ENCODE measurements at regions not wholly inside any gene's neighbourhood (a gene's known extent, or its start where the extent isn't known, plus 50 kb on each side); places are given as distances from the start of the nearest gene placed in this dataset.

DNA sequence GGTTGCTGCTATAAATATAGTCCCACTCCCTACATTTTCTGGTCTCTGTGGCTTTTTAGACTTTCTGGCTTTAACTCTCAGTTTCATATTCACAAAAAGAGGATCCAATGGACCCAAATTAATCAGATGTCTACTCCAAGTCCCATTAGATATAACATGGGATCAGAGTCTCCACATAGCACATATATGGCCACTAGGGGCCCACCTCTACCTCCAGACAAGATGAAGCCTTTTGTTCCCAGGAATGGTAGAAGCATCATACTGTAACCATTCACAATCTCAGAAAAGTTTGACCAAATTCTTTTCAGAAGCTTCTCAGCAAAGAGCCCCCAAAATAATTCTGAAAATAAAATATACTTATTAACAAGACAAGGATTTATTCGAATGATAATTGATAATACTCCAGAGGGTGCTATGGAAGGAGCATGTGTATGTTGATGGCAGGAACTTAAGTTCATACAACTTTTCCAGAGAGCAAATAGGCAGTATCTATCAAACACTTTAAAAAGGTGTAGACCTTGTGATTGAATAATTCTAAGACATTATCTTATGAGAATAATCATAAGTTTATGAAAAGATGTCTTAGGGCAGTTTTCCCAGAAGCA is 382.3 kb upstream of the CRIM1 start:
- TF ChIP-seq, protein P1, sequence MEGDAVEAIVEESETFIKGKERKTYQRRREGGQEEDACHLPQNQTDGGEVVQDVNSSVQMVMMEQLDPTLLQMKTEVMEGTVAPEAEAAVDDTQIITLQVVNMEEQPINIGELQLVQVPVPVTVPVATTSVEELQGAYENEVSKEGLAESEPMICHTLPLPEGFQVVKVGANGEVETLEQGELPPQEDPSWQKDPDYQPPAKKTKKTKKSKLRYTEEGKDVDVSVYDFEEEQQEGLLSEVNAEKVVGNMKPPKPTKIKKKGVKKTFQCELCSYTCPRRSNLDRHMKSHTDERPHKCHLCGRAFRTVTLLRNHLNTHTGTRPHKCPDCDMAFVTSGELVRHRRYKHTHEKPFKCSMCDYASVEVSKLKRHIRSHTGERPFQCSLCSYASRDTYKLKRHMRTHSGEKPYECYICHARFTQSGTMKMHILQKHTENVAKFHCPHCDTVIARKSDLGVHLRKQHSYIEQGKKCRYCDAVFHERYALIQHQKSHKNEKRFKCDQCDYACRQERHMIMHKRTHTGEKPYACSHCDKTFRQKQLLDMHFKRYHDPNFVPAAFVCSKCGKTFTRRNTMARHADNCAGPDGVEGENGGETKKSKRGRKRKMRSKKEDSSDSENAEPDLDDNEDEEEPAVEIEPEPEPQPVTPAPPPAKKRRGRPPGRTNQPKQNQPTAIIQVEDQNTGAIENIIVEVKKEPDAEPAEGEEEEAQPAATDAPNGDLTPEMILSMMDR (IDR thresholded peaks at IDR 0.05; ENCODE audit: low read depth, low read length, poor library complexity, severe bottlenecking): peak; percentile 61
- no peak for TF ChIP-seq EZH2phosphoT487 (IDR thresholded peaks at IDR 0.05; ENCODE audit: borderline replicate concordance, low read length)
